CD4-positive, CD25-positive, alpha-beta regulatory T cell (primary cell): ENCODE measurements at regions not wholly inside any gene's neighbourhood (a gene's known extent, or its start where the extent isn't known, plus 50 kb on each side); places are given as distances from the start of the nearest gene placed in this dataset.

Source experiments
- ATAC-seq, 2 donors: fragments of 150-1000 bp; cut with Tn5 transposase; one replicate each; pipeline ENCODE4 v1.10.0; 2021; ENCODE audit warnings: low read depth in 2 of 2, moderate number of reproducible peaks in 2 of 2, moderate library complexity in 1 of 2
- DNase-seq, 3 donors: peaks; one replicate each; pipeline versions ENCODE4 v3.0.0 to v3.0.0-alpha.2; 2012 to 2022; ENCODE audit warnings: mixed read lengths in 1 of 3
- H3K27ac ChIP-seq: one replicate; pipeline ENCODE4 v1.7.0; 2013; ENCODE audit warnings: mild to moderate bottlenecking, low read length; ENCODE audit not compliant: insufficient read depth, poor library complexity, severe bottlenecking
- H3K27me3 ChIP-seq: one replicate; pipeline ENCODE4 v1.7.0; 2013; ENCODE audit warnings: low read length; ENCODE audit not compliant: control insufficient read depth, insufficient read depth
- H3K36me3 ChIP-seq: one replicate; pipeline ENCODE4 v1.7.0; 2013; ENCODE audit warnings: mild to moderate bottlenecking, low read length, moderate library complexity; ENCODE audit not compliant: control insufficient read depth, insufficient read depth
- H3K4me1 ChIP-seq: 2 replicates; pipeline ENCODE4 v1.7.0; 2013; ENCODE audit warnings: mild to moderate bottlenecking, low read length; ENCODE audit not compliant: insufficient read depth, control insufficient read depth, poor library complexity, severe bottlenecking
- H3K4me3 ChIP-seq: one replicate; pipeline ENCODE4 v1.7.0; 2013; ENCODE audit warnings: low read depth, mild to moderate bottlenecking, low read length, moderate library complexity
- H3K9me3 ChIP-seq, 2 experiments: 1 replicate in 1 of 2; 2 replicates in 1 of 2; pipeline ENCODE4 v1.7.0; 2013; ENCODE audit warnings: low read length in 2 of 2, mild to moderate bottlenecking in 1 of 2, moderate library complexity in 1 of 2; ENCODE audit not compliant: control insufficient read depth in 2 of 2
- H3K27ac Mint-ChIP-seq, 3 donors: one replicate each; pipeline ENCODE4 v1.8.0; 2020 to 2022; ENCODE audit warnings: mild to moderate bottlenecking in 3 of 3, mixed read lengths in 3 of 3, moderate library complexity in 2 of 3
- H3K27me3 Mint-ChIP-seq: one replicate; pipeline ENCODE4 v1.8.0; 2022; ENCODE audit warnings: mild to moderate bottlenecking, mixed read lengths
- H3K36me3 Mint-ChIP-seq: one replicate; pipeline ENCODE4 v1.8.0; 2020; ENCODE audit warnings: mixed read lengths
- H3K4me1 Mint-ChIP-seq, 4 donors: one replicate each; pipeline ENCODE4 v1.8.0; 2020 to 2022; ENCODE audit warnings: mixed read lengths in 4 of 4, mild to moderate bottlenecking in 1 of 4
- H3K4me3 Mint-ChIP-seq, 4 donors: one replicate each; pipeline ENCODE4 v1.8.0; 2020 to 2022; ENCODE audit warnings: mild to moderate bottlenecking in 4 of 4, mixed read lengths in 4 of 4, moderate library complexity in 3 of 4
- H3K9me3 Mint-ChIP-seq, 7 donors: one replicate each; pipeline ENCODE4 v1.8.0; 2020 to 2022; ENCODE audit warnings: mixed read lengths in 7 of 7, mild to moderate bottlenecking in 3 of 7, moderate library complexity in 2 of 7

- Histone ChIP-seq H3K36me3 (no peaks in the 10 kb centered on the region), H3K27me3 (no peaks in the 10 kb centered on the region), H3K9me3 (peaks cover 0 to 3% of the 10 kb centered on the region in 2 experiments), H3K4me3 (no peak overlapping the region), H3K27ac (no peak overlapping the region), H3K4me1 (no peaks in the 10 kb centered on the region)
- Mint-ChIP-seq H3K9me3 (peaks cover 0 to 7% (median 3%) of the 10 kb centered on the region in 7 donors), H3K27ac (no peak overlapping the region), H3K4me3 (no peak overlapping the region), H3K36me3 (no peaks in the 10 kb centered on the region), H3K4me1 (no peaks in the 10 kb centered on the region), H3K27me3 (no peaks in the 10 kb centered on the region)
- DNase-seq (no peak), ATAC-seq (no peak)
Observed at GRCh38 chrX:874061-874460, 243.5 kb downstream of the SHOX start.

GRCh38 chrX:873016-873415 is 242.4 kb downstream of the SHOX start:
- Histone ChIP-seq H3K9me3 (peaks cover 0 to 3% of the 10 kb centered on the region in 2 experiments), H3K4me3 (no peak overlapping the region), H3K27me3 (no peaks in the 10 kb centered on the region), H3K36me3 (no peaks in the 10 kb centered on the region), H3K27ac (no peak overlapping the region), H3K4me1 (no peaks in the 10 kb centered on the region)
- DNase-seq (no peak), ATAC-seq (no peak)
- no peak overlapping the region for H3K4me3 Mint-ChIP-seq
- peaks cover 0 to 7% (median 3%) of the 10 kb centered on the region in 7 donors for H3K9me3 Mint-ChIP-seq
- H3K36me3 Mint-ChIP-seq = no peaks in the 10 kb centered on the region
- no peaks in the 10 kb centered on the region for H3K4me1 Mint-ChIP-seq
- no peaks in the 10 kb centered on the region for H3K27me3 Mint-ChIP-seq
- no peak overlapping the region for H3K27ac Mint-ChIP-seq

GRCh38 chrX:872090-872489 is 241.5 kb downstream of the SHOX start:
- no peak for DNase-seq
- Mint-ChIP-seq H3K4me1 (no peaks in the 10 kb centered on the region), H3K27ac (no peak overlapping the region), H3K4me3 (no peak overlapping the region), H3K36me3 (no peaks in the 10 kb centered on the region), H3K9me3 (peaks cover 0 to 7% (median 0%) of the 10 kb centered on the region in 7 donors), H3K27me3 (no peaks in the 10 kb centered on the region)
- Histone ChIP-seq H3K36me3 (no peaks in the 10 kb centered on the region), H3K4me1 (no peaks in the 10 kb centered on the region), H3K9me3 (no peaks in the 10 kb centered on the region), H3K4me3 (no peak overlapping the region), H3K27me3 (no peaks in the 10 kb centered on the region), H3K27ac (no peak overlapping the region)
- no peak for ATAC-seq

GRCh38 chrX:871626-872025 is 241.0 kb downstream of the SHOX start:
- no peaks in the 10 kb centered on the region for H3K4me1 ChIP-seq
- no peak for ATAC-seq
- Mint-ChIP-seq H3K27ac (no peak overlapping the region), H3K9me3 (peaks cover 0 to 7% (median 0%) of the 10 kb centered on the region in 7 donors), H3K4me3 (no peak overlapping the region), H3K4me1 (no peaks in the 10 kb centered on the region), H3K36me3 (no peaks in the 10 kb centered on the region), H3K27me3 (no peaks in the 10 kb centered on the region)
- no peaks in the 10 kb centered on the region for H3K36me3 ChIP-seq
- no peaks in the 10 kb centered on the region for H3K27me3 ChIP-seq
- DNase-seq = no peak
- H3K27ac ChIP-seq = no peak overlapping the region
- H3K9me3 ChIP-seq = no peaks in the 10 kb centered on the region
- H3K4me3 ChIP-seq = no peak overlapping the region

- Histone ChIP-seq H3K27me3 (no peaks in the 10 kb centered on the region), H3K27ac (no peak overlapping the region), H3K36me3 (no peaks in the 10 kb centered on the region), H3K9me3 (no peaks in the 10 kb centered on the region), H3K4me3 (no peak overlapping the region), H3K4me1 (no peaks in the 10 kb centered on the region)
- no peak for DNase-seq
- no peaks in the 10 kb centered on the region for H3K27me3 Mint-ChIP-seq
- H3K4me1 Mint-ChIP-seq = no peaks in the 10 kb centered on the region
- peaks cover 0 to 9% (median 2%) of the 10 kb centered on the region in 7 donors for H3K9me3 Mint-ChIP-seq
- H3K36me3 Mint-ChIP-seq = no peaks in the 10 kb centered on the region
- H3K27ac Mint-ChIP-seq = no peak overlapping the region
- no peak overlapping the region for H3K4me3 Mint-ChIP-seq
- no peak for ATAC-seq
Observed at GRCh38 chrX:867966-868647, 237.5 kb downstream of the SHOX start.

- ATAC-seq (no peak), DNase-seq (no peak)
- H3K36me3 Mint-ChIP-seq = no peaks in the 10 kb centered on the region
- H3K9me3 ChIP-seq = no peaks in the 10 kb centered on the region
- no peaks in the 10 kb centered on the region for H3K4me1 Mint-ChIP-seq
- H3K36me3 ChIP-seq = no peaks in the 10 kb centered on the region
- H3K27ac ChIP-seq = no peak overlapping the region
- no peaks in the 10 kb centered on the region for H3K27me3 Mint-ChIP-seq
- peaks cover 0 to 9% (median 2%) of the 10 kb centered on the region in 7 donors for H3K9me3 Mint-ChIP-seq
- no peak overlapping the region for H3K27ac Mint-ChIP-seq
- H3K4me1 ChIP-seq = no peaks in the 10 kb centered on the region
- no peaks in the 10 kb centered on the region for H3K27me3 ChIP-seq
- H3K4me3 ChIP-seq = no peak overlapping the region
- H3K4me3 Mint-ChIP-seq = peak overlapping the region in 1 of 4 donors; percentile 33
Observed at GRCh38 chrX:867502-867901, 236.9 kb downstream of the SHOX start.

GRCh38 chrX:866441-866990 is 235.9 kb downstream of the SHOX start:
- peaks cover 0 to 7% (median 2%) of the 10 kb centered on the region in 7 donors for H3K9me3 Mint-ChIP-seq
- H3K27ac ChIP-seq = no peak overlapping the region
- ATAC-seq (no peak), DNase-seq (no peak)
- H3K9me3 ChIP-seq = no peaks in the 10 kb centered on the region
- no peaks in the 10 kb centered on the region for H3K36me3 Mint-ChIP-seq
- H3K4me1 Mint-ChIP-seq = no peaks in the 10 kb centered on the region
- H3K4me3 ChIP-seq = no peak overlapping the region
- no peaks in the 10 kb centered on the region for H3K27me3 ChIP-seq
- H3K27me3 Mint-ChIP-seq = no peaks in the 10 kb centered on the region
- peak overlapping the region in 1 of 4 donors; percentile 2 for H3K4me3 Mint-ChIP-seq
- H3K4me1 ChIP-seq = no peaks in the 10 kb centered on the region
- no peak overlapping the region for H3K27ac Mint-ChIP-seq
- H3K36me3 ChIP-seq = no peaks in the 10 kb centered on the region

GRCh38 chrX:865422-865821 is 234.8 kb downstream of the SHOX start:
- Histone ChIP-seq H3K4me1 (no peaks in the 10 kb centered on the region), H3K36me3 (no peaks in the 10 kb centered on the region), H3K9me3 (no peaks in the 10 kb centered on the region), H3K27me3 (no peaks in the 10 kb centered on the region), H3K27ac (no peak overlapping the region), H3K4me3 (no peak overlapping the region)
- ATAC-seq (no peak), DNase-seq (no peak)
- H3K9me3 Mint-ChIP-seq = peaks cover 0 to 6% (median 2%) of the 10 kb centered on the region in 7 donors
- no peaks in the 10 kb centered on the region for H3K4me1 Mint-ChIP-seq
- H3K27ac Mint-ChIP-seq = no peak overlapping the region
- H3K36me3 Mint-ChIP-seq = no peaks in the 10 kb centered on the region
- no peaks in the 10 kb centered on the region for H3K27me3 Mint-ChIP-seq
- no peak overlapping the region for H3K4me3 Mint-ChIP-seq
